ENCODE measurements at regions not wholly inside any gene's neighbourhood (a gene's known extent, or its start where the extent isn't known, plus 50 kb on each side); places are given as distances from the start of the nearest gene placed in this dataset.

GRCh38 chr13:68359105-68359504, 1129.0 kb upstream of the PCDH9 start:
- no peak for TF ChIP-seq NFIC (IDR thresholded peaks at IDR 0.05)
- TF ChIP-seq CREB1 (IDR thresholded peaks at IDR 0.05; ENCODE audit: low read depth): no peak
- TF ChIP-seq ZBTB7A (IDR thresholded peaks at IDR 0.05; ENCODE audit: low read depth): no peak
- no peak for TF ChIP-seq FOXM1 (IDR thresholded peaks at IDR 0.05; ENCODE audit: borderline replicate concordance, low read depth)
- TF ChIP-seq RAD21 (IDR thresholded peaks at IDR 0.05; ENCODE audit: low read depth): no peak
- no peak for TF ChIP-seq YY1 (IDR thresholded peaks at IDR 0.05; ENCODE audit: low read depth)
- no peak for TF ChIP-seq REST (IDR thresholded peaks at IDR 0.05; ENCODE audit: low read depth)
- no peak for TF ChIP-seq USF1 (IDR thresholded peaks at IDR 0.05)
- no peak for TF ChIP-seq TCF12 (IDR thresholded peaks at IDR 0.05; ENCODE audit: low read depth)
- no peak for TF ChIP-seq TAF1 (IDR thresholded peaks at IDR 0.05; ENCODE audit: low read depth)
- TF ChIP-seq CEBPB (IDR thresholded peaks at IDR 0.05): no peak

GRCh38 chr13:68358294-68358705, 1128.2 kb upstream of the PCDH9 start:
- TF ChIP-seq TAF1 (IDR thresholded peaks at IDR 0.05; ENCODE audit: low read depth): no peak
- no peak for TF ChIP-seq NFIC (IDR thresholded peaks at IDR 0.05)
- TF ChIP-seq EGR1 (IDR thresholded peaks at IDR 0.05): no peak
- no peak for TF ChIP-seq REST (IDR thresholded peaks at IDR 0.05; ENCODE audit: low read depth)
- no peak for TF ChIP-seq USF1 (IDR thresholded peaks at IDR 0.05)
- no peak for TF ChIP-seq ZBTB7A (IDR thresholded peaks at IDR 0.05; ENCODE audit: low read depth)
- TF ChIP-seq TCF12 (IDR thresholded peaks at IDR 0.05; ENCODE audit: low read depth): no peak
- TF ChIP-seq TEAD4 (IDR thresholded peaks at IDR 0.05): no peak
- no peak for TF ChIP-seq CREB1 (IDR thresholded peaks at IDR 0.05; ENCODE audit: low read depth)
- TF ChIP-seq RAD21 (IDR thresholded peaks at IDR 0.05; ENCODE audit: low read depth): no peak
- TF ChIP-seq FOXM1 (IDR thresholded peaks at IDR 0.05; ENCODE audit: borderline replicate concordance, low read depth): no peak

- TF ChIP-seq CEBPB (IDR thresholded peaks at IDR 0.05) (no peak), ZBTB7A (IDR thresholded peaks at IDR 0.05; ENCODE audit: low read depth) (no peak), EGR1 (IDR thresholded peaks at IDR 0.05) (no peak), YY1 (IDR thresholded peaks at IDR 0.05; ENCODE audit: low read depth) (no peak), EP300 (IDR thresholded peaks at IDR 0.05; ENCODE audit: borderline replicate concordance) (no peak), TEAD4 (IDR thresholded peaks at IDR 0.05) (no peak), CREB1 (IDR thresholded peaks at IDR 0.05; ENCODE audit: low read depth) (no peak), RAD21 (IDR thresholded peaks at IDR 0.05; ENCODE audit: low read depth) (no peak), USF1 (IDR thresholded peaks at IDR 0.05) (no peak), MAX (IDR thresholded peaks at IDR 0.05) (no peak), NFIC (IDR thresholded peaks at IDR 0.05) (no peak), FOXM1 (IDR thresholded peaks at IDR 0.05; ENCODE audit: borderline replicate concordance, low read depth) (no peak), TCF12 (IDR thresholded peaks at IDR 0.05; ENCODE audit: low read depth) (no peak), REST (IDR thresholded peaks at IDR 0.05; ENCODE audit: low read depth) (no peak)
Measured at GRCh38 chr13:68350554-68350953, 1120.4 kb upstream of the PCDH9 start.

GRCh38 chr13:68347220-68347619, 1117.1 kb upstream of the PCDH9 start:
- TF ChIP-seq TAF1 (IDR thresholded peaks at IDR 0.05; ENCODE audit: low read depth) (no peak), TEAD4 (IDR thresholded peaks at IDR 0.05) (no peak), CREB1 (IDR thresholded peaks at IDR 0.05; ENCODE audit: low read depth) (no peak), ZBTB7A (IDR thresholded peaks at IDR 0.05; ENCODE audit: low read depth) (no peak), EGR1 (IDR thresholded peaks at IDR 0.05) (no peak), CEBPB (IDR thresholded peaks at IDR 0.05) (no peak), FOXM1 (IDR thresholded peaks at IDR 0.05; ENCODE audit: borderline replicate concordance, low read depth) (no peak), MAX (IDR thresholded peaks at IDR 0.05) (no peak), YY1 (IDR thresholded peaks at IDR 0.05; ENCODE audit: low read depth) (no peak), TCF12 (IDR thresholded peaks at IDR 0.05; ENCODE audit: low read depth) (no peak), RAD21 (IDR thresholded peaks at IDR 0.05; ENCODE audit: low read depth) (no peak), USF1 (IDR thresholded peaks at IDR 0.05) (no peak), REST (IDR thresholded peaks at IDR 0.05; ENCODE audit: low read depth) (no peak), NFIC (IDR thresholded peaks at IDR 0.05) (no peak), EP300 (IDR thresholded peaks at IDR 0.05; ENCODE audit: borderline replicate concordance) (no peak)
